DND-41 (cell line): ENCODE measurements at regions not wholly inside any gene's neighbourhood (a gene's known extent, or its start where the extent isn't known, plus 50 kb on each side); places are given as distances from the start of the nearest gene placed in this dataset.

Experiments used
- ATAC-seq: fragments of 200-7000 bp; cut with Tn5 transposase; 3 replicates; pipeline ENCODE4 v1.9.1; 2021; ENCODE audit warnings: low read depth; ENCODE audit not compliant: insufficient read depth
- DNase-seq: peaks from one replicate; pipeline ENCODE4 v3.0.0-alpha.2; 2020
- H2AFZ ChIP-seq: 2 replicates; pipeline ENCODE4 v1.6.0; 2012; ENCODE audit warnings: low read depth, low read length
- H3K27ac ChIP-seq: 2 replicates; pipeline ENCODE4 v1.5.1; 2012; ENCODE audit warnings: low read length, inconsistent platforms
- H3K27me3 ChIP-seq: fragments of 200-600 bp; sonication (generic); 2 replicates; pipeline ENCODE4 v1.6.0; 2012; ENCODE audit warnings: low read length, mild to moderate bottlenecking, inconsistent platforms; ENCODE audit not compliant: insufficient read depth, poor library complexity
- H3K36me3 ChIP-seq: 2 replicates; pipeline ENCODE4 v1.5.1; 2012; ENCODE audit warnings: low read length, inconsistent platforms; ENCODE audit not compliant: insufficient read depth
- H3K4me1 ChIP-seq: 2 replicates; pipeline ENCODE4 v1.5.1; 2012; ENCODE audit warnings: mild to moderate bottlenecking, low read length; ENCODE audit not compliant: insufficient read depth
- H3K4me2 ChIP-seq: 2 replicates; pipeline ENCODE4 v1.6.0; 2012; ENCODE audit warnings: mild to moderate bottlenecking, moderate library complexity, low read length, inconsistent platforms; ENCODE audit not compliant: insufficient read depth
- H3K4me3 ChIP-seq, 2 experiments: fragments of 200-600 bp in 1 of 2; shearing (Covaris generic) in 1 of 2; 2 replicates each; pipeline ENCODE4 v1.5.1; 2012 to 2016; ENCODE audit warnings: inconsistent platforms in 2 of 2, low read length in 2 of 2, mild to moderate bottlenecking in 2 of 2, low read depth in 1 of 2, moderate library complexity in 1 of 2
- H3K79me2 ChIP-seq: 2 replicates; pipeline ENCODE4 v1.6.0; 2012; ENCODE audit warnings: low read length, inconsistent platforms; ENCODE audit not compliant: insufficient read depth
- H3K9ac ChIP-seq: 2 replicates; pipeline ENCODE4 v1.6.0; 2012; ENCODE audit warnings: low read depth, mild to moderate bottlenecking, inconsistent platforms, low read length, moderate library complexity
- H3K9me3 ChIP-seq: 2 replicates; pipeline ENCODE4 v1.5.1; 2012; ENCODE audit warnings: low read length, moderate library complexity, mild to moderate bottlenecking, inconsistent platforms; ENCODE audit not compliant: insufficient read depth, severe bottlenecking
- H4K20me1 ChIP-seq: 2 replicates; pipeline ENCODE4 v1.6.0; 2012; ENCODE audit warnings: low read length; ENCODE audit not compliant: insufficient read depth
- CTCF ChIP-seq: IDR thresholded peaks from 2 replicates; pipeline ENCODE4 v1.5.1; 2012; ENCODE audit warnings: borderline replicate concordance, low read length, moderate library complexity, mild to moderate bottlenecking; ENCODE audit not compliant: poor library complexity, severe bottlenecking; ENCODE audit errors: extremely low read depth
- EZH2 ChIP-seq: IDR thresholded peaks from 3 replicates; pipeline ENCODE4 v1.6.1; 2012; ENCODE audit warnings: borderline replicate concordance, low read depth, mild to moderate bottlenecking, moderate library complexity, low read length, inconsistent platforms; ENCODE audit not compliant: severe bottlenecking

GRCh38 chr12:131478468-131478867, 232.4 kb upstream of the SFSWAP start:
- no peaks in the 10 kb centered on the region for H3K4me1 ChIP-seq
- no peak overlapping the region for H3K4me2 ChIP-seq
- H3K9me3 ChIP-seq, result peaks cover 2% of the 10 kb centered on the region
- no peaks in the 10 kb centered on the region for H3K27me3 ChIP-seq
- no peak for TF ChIP-seq CTCF
- no peak for TF ChIP-seq EZH2
- no peak overlapping the region for H3K4me3 ChIP-seq
- H3K79me2 ChIP-seq, result no peaks in the 10 kb centered on the region
- no peaks in the 10 kb centered on the region for H3K36me3 ChIP-seq
- no peak overlapping the region for H3K9ac ChIP-seq
- ATAC-seq (no peak), DNase-seq (no peak)
- no peak overlapping the region for H2AFZ ChIP-seq
- H3K27ac ChIP-seq, result no peak overlapping the region
- H4K20me1 ChIP-seq, result no peaks in the 10 kb centered on the region

- ATAC-seq, result no peak
- no peak for DNase-seq
- Histone ChIP-seq H3K27me3 (peaks cover 14% of the 10 kb centered on the region), H3K4me3 (no peak overlapping the region), H3K4me1 (no peaks in the 10 kb centered on the region), H3K79me2 (no peaks in the 10 kb centered on the region), H4K20me1 (no peaks in the 10 kb centered on the region), H3K4me2 (no peak overlapping the region), H3K9ac (no peak overlapping the region), H3K27ac (no peak overlapping the region), H3K36me3 (no peaks in the 10 kb centered on the region), H2AFZ (no peak overlapping the region), H3K9me3 (peaks cover 2% of the 10 kb centered on the region)
- TF ChIP-seq CTCF (no peak), EZH2 (no peak)
Observed at GRCh38 chr12:131482199-131482598, 228.7 kb upstream of the SFSWAP start.

- ATAC-seq (no peak), DNase-seq (no peak)
- TF ChIP-seq EZH2, result no peak
- TF ChIP-seq CTCF, result no peak
- Histone ChIP-seq H3K27ac (no peak overlapping the region), H4K20me1 (no peaks in the 10 kb centered on the region), H3K79me2 (no peaks in the 10 kb centered on the region), H3K9ac (no peak overlapping the region), H3K4me2 (no peak overlapping the region), H3K27me3 (peaks cover 19% of the 10 kb centered on the region), H2AFZ (no peak overlapping the region), H3K4me3 (no peak overlapping the region), H3K9me3 (no peaks in the 10 kb centered on the region), H3K4me1 (no peaks in the 10 kb centered on the region), H3K36me3 (no peaks in the 10 kb centered on the region)
Observed at GRCh38 chr12:131482686-131483085, 228.2 kb upstream of the SFSWAP start.

GRCh38 chr12:131486451-131487230, 224.2 kb upstream of the SFSWAP start:
- H3K4me1 ChIP-seq, result no peaks in the 10 kb centered on the region
- H3K4me2 ChIP-seq, result no peak overlapping the region
- H4K20me1 ChIP-seq, result no peaks in the 10 kb centered on the region
- no peak overlapping the region for H3K4me3 ChIP-seq
- DNase-seq (no peak), ATAC-seq (no peak)
- H3K36me3 ChIP-seq, result no peaks in the 10 kb centered on the region
- H2AFZ ChIP-seq, result no peak overlapping the region
- no peak overlapping the region for H3K27ac ChIP-seq
- TF ChIP-seq CTCF, result no peak
- TF ChIP-seq EZH2, result no peak
- peaks cover 30% of the 10 kb centered on the region for H3K27me3 ChIP-seq
- no peaks in the 10 kb centered on the region for H3K9me3 ChIP-seq
- no peaks in the 10 kb centered on the region for H3K79me2 ChIP-seq
- H3K9ac ChIP-seq, result no peak overlapping the region
